ENCODE measurements at regions not wholly inside any gene's neighbourhood (a gene's known extent, or its start where the extent isn't known, plus 50 kb on each side); places are given as distances from the start of the nearest gene placed in this dataset.
"Not testable (repeated sequence)": the region's sequence is repeated elsewhere in the genome, so short reads cannot be mapped to it uniquely, and the experiment has no call there.

- no peak for TF ChIP-seq CTCF (IDR thresholded peaks at IDR 0.05; ENCODE audit: low read depth, low read length)
- H3K4me3 ChIP-seq (ENCODE audit: low read depth, low read length), result no peak overlapping the region
Observed at GRCh38 chr20:29742699-29743100, 1514.8 kb upstream of the DEFB115 start.

DNA sequence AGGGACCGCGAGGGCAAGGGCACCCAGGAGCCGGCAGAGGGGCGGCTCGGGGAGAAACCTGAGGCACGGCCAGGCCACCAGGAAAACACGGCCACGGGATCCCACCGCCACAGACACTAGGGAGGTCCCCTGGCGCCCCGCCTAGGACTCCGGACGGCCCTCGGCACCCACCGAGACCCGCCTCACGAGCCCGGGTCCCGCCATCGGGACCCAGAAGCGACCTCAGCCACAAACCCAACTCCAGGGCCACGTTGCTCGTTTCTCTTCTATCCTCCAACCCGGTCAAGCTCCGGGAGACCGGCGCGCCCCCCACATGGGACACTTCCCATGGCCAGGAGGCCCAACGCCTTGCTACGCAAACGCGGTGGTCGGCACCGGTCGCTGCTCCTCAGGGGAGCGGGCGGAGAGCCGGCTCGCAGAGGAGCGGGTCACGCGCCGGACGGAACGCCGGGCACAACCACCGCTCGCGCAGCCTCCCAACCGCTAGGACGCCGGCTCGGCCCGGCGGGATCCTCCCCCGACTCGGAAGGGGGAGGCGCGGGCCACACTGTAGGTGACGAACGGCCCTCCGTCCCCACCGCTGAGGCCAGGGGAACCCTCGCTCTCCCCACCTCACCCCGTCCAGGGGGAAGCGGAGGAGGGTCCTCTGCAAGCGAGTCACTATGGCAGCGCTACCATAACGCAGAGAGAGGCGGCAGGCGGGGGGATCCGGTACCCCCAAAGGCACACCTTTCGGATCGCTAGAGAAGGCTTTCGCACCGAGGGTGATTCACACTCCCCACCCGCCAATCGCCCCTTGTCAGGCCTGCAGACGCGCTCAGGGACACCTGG is 1514.1 kb upstream of the DEFB115 start:
- H3K4me3 ChIP-seq (ENCODE audit: low read depth, low read length), result no peak overlapping the region
- no peak for TF ChIP-seq CTCF (IDR thresholded peaks at IDR 0.05; ENCODE audit: low read depth, low read length)

- H3K4me3 ChIP-seq (ENCODE audit: low read depth, low read length), result no peak overlapping the region
- no peak for TF ChIP-seq CTCF (IDR thresholded peaks at IDR 0.05; ENCODE audit: low read depth, low read length)
Observed at GRCh38 chr20:29744071-29744470, 1513.4 kb upstream of the DEFB115 start.

- H3K4me3 ChIP-seq (ENCODE audit: low read depth, low read length), result not testable (repeated sequence)
Observed at GRCh38 chr20:29745534-29746245, 1511.8 kb upstream of the DEFB115 start.

- no peak overlapping the region for H3K4me3 ChIP-seq (ENCODE audit: low read depth, low read length)
- TF ChIP-seq CTCF (IDR thresholded peaks at IDR 0.05; ENCODE audit: low read depth, low read length), result no peak
Observed at GRCh38 chr20:29750268-29750899, 1507.1 kb upstream of the DEFB115 start.

- not testable (repeated sequence) for H3K4me3 ChIP-seq (ENCODE audit: low read depth, low read length)
Observed at GRCh38 chr20:29752644-29753425, 1504.6 kb upstream of the DEFB115 start.

DNA sequence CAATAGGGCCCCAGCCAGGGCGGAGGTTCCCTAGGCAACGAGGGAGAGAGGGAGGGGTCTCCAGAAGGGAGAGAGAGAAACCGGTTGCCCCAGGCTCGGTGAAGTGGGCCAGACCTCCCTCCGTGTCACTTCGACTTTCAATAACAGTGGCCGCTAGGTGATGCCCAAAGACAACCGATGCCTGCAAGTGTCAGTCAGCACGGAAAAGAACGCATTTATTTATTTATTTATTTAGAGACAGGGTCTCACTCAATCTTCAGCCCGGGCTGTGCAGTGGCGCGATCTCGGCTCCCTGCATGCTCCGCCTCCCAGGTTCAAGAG is 1504.1 kb upstream of the DEFB115 start:
- H3K4me3 ChIP-seq (ENCODE audit: low read depth, low read length), result not testable (repeated sequence)

DNA sequence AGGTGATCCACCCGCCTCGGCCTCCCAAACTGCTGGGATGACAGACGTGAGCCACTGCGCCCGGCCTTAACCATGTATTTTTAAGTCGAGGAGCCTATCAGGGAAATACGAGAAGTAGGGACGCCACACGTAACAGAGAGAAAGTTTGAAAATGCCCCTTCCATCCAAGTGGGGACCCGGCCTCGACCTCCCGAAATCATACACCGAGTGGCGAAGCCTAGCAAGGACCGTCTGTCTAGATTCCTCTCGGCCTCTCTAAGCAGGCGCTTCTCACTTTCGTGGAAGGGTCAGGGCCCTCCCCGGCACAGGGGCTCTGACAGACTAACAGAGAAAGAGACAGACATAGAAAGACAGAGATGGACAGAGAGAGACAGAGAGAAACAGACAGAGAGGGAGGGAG is 1503.6 kb upstream of the DEFB115 start:
- H3K4me3 ChIP-seq (ENCODE audit: low read depth, low read length), result not testable (repeated sequence)

DNA sequence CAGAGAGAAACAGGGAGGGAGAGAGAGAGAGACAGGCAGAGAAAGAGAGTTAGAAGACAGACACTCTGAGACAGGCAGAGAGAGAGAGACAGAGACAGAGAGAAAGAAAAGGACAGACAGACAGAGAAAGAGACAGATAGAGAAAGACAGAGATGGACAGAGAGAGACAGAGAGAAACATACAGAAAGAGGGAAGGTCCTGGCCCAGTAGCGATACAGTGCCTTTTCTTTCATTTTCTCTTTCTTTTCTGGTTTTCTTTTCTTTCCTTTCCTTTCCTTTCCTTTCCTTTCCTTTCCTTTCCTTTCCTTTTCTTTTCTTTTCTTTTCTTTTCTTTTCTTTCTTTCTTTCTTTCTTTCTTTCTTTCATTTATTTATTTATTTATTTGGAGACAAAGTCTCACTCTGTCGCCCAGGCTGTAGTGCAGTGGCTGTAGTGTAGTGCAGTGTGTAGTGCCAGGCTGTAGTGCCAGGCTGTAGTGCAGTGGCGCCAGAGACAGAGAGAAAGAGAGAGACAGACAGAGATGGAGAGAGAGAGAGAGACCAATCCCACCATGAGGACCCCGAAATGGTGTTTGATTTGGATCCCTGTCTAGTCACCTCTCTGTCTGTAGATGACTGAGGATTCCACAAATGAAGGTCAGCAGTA is 1501.5 kb upstream of the DEFB115 start:
- H3K4me3 ChIP-seq (ENCODE audit: low read depth, low read length), result not testable (repeated sequence)

Data from WI38 (cell line).